ENCODE measurements at regions not wholly inside any gene's neighbourhood (a gene's known extent, or its start where the extent isn't known, plus 50 kb on each side); places are given as distances from the start of the nearest gene placed in this dataset.

- Histone ChIP-seq H3K9me2 (ENCODE audit: insufficient read depth, low read length) (no peaks in the 10 kb centered on the region), H3K9ac (ENCODE audit: low read length) (no peak overlapping the region), H3K4me3 (ENCODE audit: low read length) (no peak overlapping the region), H3K9me3 (ENCODE audit: low read length) (no peaks in the 10 kb centered on the region), H2AFZ (ENCODE audit: low read depth, low read length) (no peak overlapping the region), H3K79me2 (replicated peaks; ENCODE audit: insufficient read depth, low read length) (no peaks in the 10 kb centered on the region), H3K4me2 (ENCODE audit: low read length) (no peak overlapping the region), H3F3A (ENCODE audit: insufficient read depth, low read length, poor library complexity, severe bottlenecking) (no peaks in the 10 kb centered on the region), H3K27me3 (ENCODE audit: insufficient read depth, low read depth, low read length) (no peaks in the 10 kb centered on the region), H3K36me3 (ENCODE audit: insufficient read depth, low read length) (no peaks in the 10 kb centered on the region), H3K27ac (ENCODE audit: low read length) (no peak overlapping the region), H4K20me1 (ENCODE audit: insufficient read depth) (no peaks in the 10 kb centered on the region)
- no peak for TF ChIP-seq SMC3 (conservative IDR thresholded peaks at IDR 0.05; ENCODE audit: poor library complexity)
- TF ChIP-seq REST (IDR thresholded peaks at IDR 0.05; ENCODE audit: borderline replicate concordance) = no peak
- TF ChIP-seq, protein P1, sequence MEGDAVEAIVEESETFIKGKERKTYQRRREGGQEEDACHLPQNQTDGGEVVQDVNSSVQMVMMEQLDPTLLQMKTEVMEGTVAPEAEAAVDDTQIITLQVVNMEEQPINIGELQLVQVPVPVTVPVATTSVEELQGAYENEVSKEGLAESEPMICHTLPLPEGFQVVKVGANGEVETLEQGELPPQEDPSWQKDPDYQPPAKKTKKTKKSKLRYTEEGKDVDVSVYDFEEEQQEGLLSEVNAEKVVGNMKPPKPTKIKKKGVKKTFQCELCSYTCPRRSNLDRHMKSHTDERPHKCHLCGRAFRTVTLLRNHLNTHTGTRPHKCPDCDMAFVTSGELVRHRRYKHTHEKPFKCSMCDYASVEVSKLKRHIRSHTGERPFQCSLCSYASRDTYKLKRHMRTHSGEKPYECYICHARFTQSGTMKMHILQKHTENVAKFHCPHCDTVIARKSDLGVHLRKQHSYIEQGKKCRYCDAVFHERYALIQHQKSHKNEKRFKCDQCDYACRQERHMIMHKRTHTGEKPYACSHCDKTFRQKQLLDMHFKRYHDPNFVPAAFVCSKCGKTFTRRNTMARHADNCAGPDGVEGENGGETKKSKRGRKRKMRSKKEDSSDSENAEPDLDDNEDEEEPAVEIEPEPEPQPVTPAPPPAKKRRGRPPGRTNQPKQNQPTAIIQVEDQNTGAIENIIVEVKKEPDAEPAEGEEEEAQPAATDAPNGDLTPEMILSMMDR (IDR thresholded peaks at IDR 0.05; ENCODE audit: poor library complexity, severe bottlenecking) = no peak
- TF ChIP-seq POLR2AphosphoS5 (IDR thresholded peaks at IDR 0.05) = no peak
- TF ChIP-seq MXI1 (conservative IDR thresholded peaks at IDR 0.05; ENCODE audit: poor library complexity, severe bottlenecking) = no peak
- no peak for TF ChIP-seq EZH2 (IDR thresholded peaks at IDR 0.05; ENCODE audit: borderline replicate concordance, insufficient read depth, low read length, poor library complexity, severe bottlenecking)
- no peak for TF ChIP-seq EP300 (conservative IDR thresholded peaks at IDR 0.05; ENCODE audit: poor library complexity, severe bottlenecking)
- no peak for TF ChIP-seq TAF1 (IDR thresholded peaks at IDR 0.05; ENCODE audit: low read depth)
- TF ChIP-seq RAD21 (conservative IDR thresholded peaks at IDR 0.05) = no peak
Measured at GRCh38 chr14:37665951-37666350, 70.5 kb downstream of the TTC6 start.

DNA sequence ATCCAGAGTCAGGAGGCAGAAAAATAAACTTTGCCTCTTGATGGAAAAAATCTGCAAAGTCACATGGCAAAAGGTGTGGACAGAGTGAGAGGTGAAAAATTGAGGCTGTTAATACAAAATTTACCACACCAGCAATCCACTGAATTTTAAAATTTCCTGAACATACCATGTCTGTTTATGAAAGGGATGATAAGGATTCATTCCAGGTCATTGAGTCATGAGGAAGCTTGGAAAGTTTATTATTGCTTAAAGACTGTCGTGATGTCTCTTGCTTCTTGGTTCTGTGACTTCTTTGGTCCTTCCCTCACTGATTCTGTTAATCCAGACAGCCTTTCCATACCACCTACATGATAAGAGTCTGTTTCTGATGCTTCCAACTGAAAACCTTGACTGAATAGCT, 73.2 kb downstream of the TTC6 start:
- H2AFZ ChIP-seq (ENCODE audit: low read depth, low read length) = no peak overlapping the region
- H3F3A ChIP-seq (ENCODE audit: insufficient read depth, low read length, poor library complexity, severe bottlenecking) = no peaks in the 10 kb centered on the region
- no peaks in the 10 kb centered on the region for H3K27me3 ChIP-seq (ENCODE audit: insufficient read depth, low read depth, low read length)
- no peaks in the 10 kb centered on the region for H4K20me1 ChIP-seq (ENCODE audit: insufficient read depth)
- no peaks in the 10 kb centered on the region for H3K9me2 ChIP-seq (ENCODE audit: insufficient read depth, low read length)
- H3K36me3 ChIP-seq (ENCODE audit: insufficient read depth, low read length) = no peaks in the 10 kb centered on the region
- no peak overlapping the region for H3K4me2 ChIP-seq (ENCODE audit: low read length)
- no peaks in the 10 kb centered on the region for H3K79me2 ChIP-seq (replicated peaks; ENCODE audit: insufficient read depth, low read length)
- H3K27ac ChIP-seq (ENCODE audit: low read length) = no peak overlapping the region
- H3K9me3 ChIP-seq (ENCODE audit: low read length) = no peaks in the 10 kb centered on the region
- no peak overlapping the region for H3K4me3 ChIP-seq (ENCODE audit: low read length)
- H3K9ac ChIP-seq (ENCODE audit: low read length) = no peak overlapping the region
- TF ChIP-seq EZH2 (IDR thresholded peaks at IDR 0.05; ENCODE audit: borderline replicate concordance, insufficient read depth, low read length, poor library complexity, severe bottlenecking) (no peak), TAF1 (IDR thresholded peaks at IDR 0.05; ENCODE audit: low read depth) (no peak), RAD21 (conservative IDR thresholded peaks at IDR 0.05) (no peak), SMC3 (conservative IDR thresholded peaks at IDR 0.05; ENCODE audit: poor library complexity) (no peak), POLR2AphosphoS5 (IDR thresholded peaks at IDR 0.05) (no peak), EP300 (conservative IDR thresholded peaks at IDR 0.05; ENCODE audit: poor library complexity, severe bottlenecking) (no peak), MXI1 (conservative IDR thresholded peaks at IDR 0.05; ENCODE audit: poor library complexity, severe bottlenecking) (no peak), REST (IDR thresholded peaks at IDR 0.05; ENCODE audit: borderline replicate concordance) (no peak)
- TF ChIP-seq, protein P1 (IDR thresholded peaks at IDR 0.05; ENCODE audit: poor library complexity, severe bottlenecking) = no peak

All from neural cell (in vitro differentiated cells).